IPS DF 19.7 (cell line): ENCODE measurements at regions not wholly inside any gene's neighbourhood (a gene's known extent, or its start where the extent isn't known, plus 50 kb on each side); places are given as distances from the start of the nearest gene placed in this dataset.
"Not testable (repeated sequence)": the region's sequence is repeated elsewhere in the genome, so short reads cannot be mapped to it uniquely, and the experiment has no call there.

Experiments
- DNase-seq: peaks from one replicate; pipeline ENCODE4 v3.0.0-alpha.2; 2013; ENCODE audit warnings: low read depth, low spot score

GRCh38 chr1:55468142-55468795 is 253.1 kb upstream of the USP24 start:
- no peak for DNase-seq

GRCh38 chr1:55466921-55467320 is 251.8 kb upstream of the USP24 start:
- no peak for DNase-seq

- DNase-seq: no peak
Measured at GRCh38 chr1:55466373-55466772, 251.2 kb upstream of the USP24 start.

- DNase-seq: no peak
Measured at GRCh38 chr1:55464550-55464949, 249.4 kb upstream of the USP24 start.

GRCh38 chr1:55463814-55464475 is 248.8 kb upstream of the USP24 start:
- DNase-seq: no peak

GRCh38 chr1:55457874-55458273 is 242.7 kb upstream of the USP24 start:
- DNase-seq: no peak

GRCh38 chr1:55456971-55457370 is 241.8 kb upstream of the USP24 start:
- no peak for DNase-seq

- DNase-seq: no peak
Measured at GRCh38 chr1:55448261-55448660, 233.1 kb upstream of the USP24 start.

- DNase-seq: no peak
Measured at GRCh38 chr1:55447488-55447887, 232.3 kb upstream of the USP24 start.

- DNase-seq: no peak
Measured at GRCh38 chr1:55446351-55446750, 231.2 kb upstream of the USP24 start.

- DNase-seq: no peak
Measured at GRCh38 chr1:55445416-55445815, 230.3 kb upstream of the USP24 start.

GRCh38 chr1:55444667-55445066 is 229.5 kb upstream of the USP24 start:
- no peak for DNase-seq

- DNase-seq: no peak
Measured at GRCh38 chr1:55443175-55443915, 228.2 kb upstream of the USP24 start.

GRCh38 chr1:55441489-55441888 is 226.3 kb upstream of the USP24 start:
- DNase-seq: no peak

GRCh38 chr1:55437692-55438091 is 222.5 kb upstream of the USP24 start:
- no peak for DNase-seq

- DNase-seq: not testable (repeated sequence)
Measured at GRCh38 chr1:55430720-55431119, 215.6 kb upstream of the USP24 start.

GRCh38 chr1:55430206-55430605 is 215.0 kb upstream of the USP24 start:
- DNase-seq: not testable (repeated sequence)

GRCh38 chr1:55428944-55429931 is 214.1 kb upstream of the USP24 start:
- DNase-seq: no peak

- no peak for DNase-seq
Measured at GRCh38 chr1:55428231-55428630, 213.1 kb upstream of the USP24 start.

- no peak for DNase-seq
Measured at GRCh38 chr1:55427606-55428005, 212.4 kb upstream of the USP24 start.

GRCh38 chr1:55426619-55427018 is 211.5 kb upstream of the USP24 start:
- DNase-seq: no peak

- no peak for DNase-seq
Measured at GRCh38 chr1:55426156-55426555, 211.0 kb upstream of the USP24 start.
